ENCODE measurements at regions not wholly inside any gene's neighbourhood (a gene's known extent, or its start where the extent isn't known, plus 50 kb on each side); places are given as distances from the start of the nearest gene placed in this dataset.
A peak's percentile ranks its signal among the peaks of the same experiment; 100 is the strongest.

DNA sequence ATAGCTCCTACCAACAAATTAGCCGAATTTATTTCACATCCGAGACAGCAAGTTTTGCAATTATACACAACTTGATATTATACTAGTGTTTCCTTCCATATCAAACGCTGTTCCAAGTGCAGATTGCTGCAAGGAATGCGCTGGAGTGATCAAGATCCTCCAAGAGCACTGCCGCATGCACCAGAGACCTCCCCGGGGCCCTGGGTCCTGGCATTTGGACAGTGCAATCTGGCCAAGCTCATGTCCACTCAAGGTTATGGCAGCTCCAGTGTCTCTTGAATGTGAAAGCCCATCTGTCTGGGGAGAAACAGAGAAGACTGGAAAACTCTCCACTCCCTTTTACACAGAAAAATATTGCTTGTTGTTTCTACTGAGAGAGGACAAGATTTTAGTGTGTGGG is 111.9 kb downstream of the HSPH1 start:
- DNase-seq (ENCODE audit: extremely low read depth in 1 of 2, low read depth in 1 of 2) = no peak

DNA sequence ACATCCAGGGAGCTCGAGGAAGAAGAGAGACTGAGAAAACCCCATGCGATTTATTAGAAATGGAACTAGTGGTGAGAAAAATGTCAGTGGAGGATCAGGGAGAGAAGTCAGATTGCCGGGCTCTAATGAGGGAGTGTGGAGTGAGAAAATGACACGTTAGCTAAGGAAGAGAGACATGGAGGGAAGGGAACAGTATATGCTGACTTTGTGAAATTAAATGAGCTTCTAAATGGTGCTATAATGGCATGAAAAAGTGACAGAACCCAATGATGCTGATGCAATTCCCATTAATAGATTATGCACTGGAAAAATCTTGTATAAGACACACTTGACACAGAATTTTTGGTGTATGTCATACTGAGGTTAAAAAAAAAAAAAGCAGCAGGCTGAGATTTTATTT is 112.6 kb downstream of the HSPH1 start:
- DNase-seq (ENCODE audit: extremely low read depth in 1 of 2, low read depth in 1 of 2) = no peak

DNA sequence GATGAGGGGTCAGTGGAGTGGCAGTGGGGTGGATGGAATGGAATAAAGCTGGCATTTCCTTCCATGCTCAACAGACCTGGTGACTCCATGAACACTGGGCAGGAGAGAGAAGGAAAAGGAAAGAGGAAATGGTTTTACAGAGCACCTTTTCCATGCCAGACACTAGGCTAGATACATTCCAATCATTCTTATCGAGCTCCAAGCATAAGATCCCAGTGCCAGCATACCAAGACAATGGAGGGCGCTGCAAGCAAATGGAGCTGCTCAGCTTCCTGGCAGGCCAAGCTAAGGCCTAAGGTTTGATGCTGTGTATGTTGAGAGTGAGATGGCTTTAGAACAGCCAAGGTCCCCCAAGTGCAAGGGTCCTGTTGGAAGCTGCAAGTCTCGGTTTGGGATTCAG is 113.2 kb downstream of the HSPH1 start:
- no peak for DNase-seq (ENCODE audit: extremely low read depth in 1 of 2, low read depth in 1 of 2)

DNA sequence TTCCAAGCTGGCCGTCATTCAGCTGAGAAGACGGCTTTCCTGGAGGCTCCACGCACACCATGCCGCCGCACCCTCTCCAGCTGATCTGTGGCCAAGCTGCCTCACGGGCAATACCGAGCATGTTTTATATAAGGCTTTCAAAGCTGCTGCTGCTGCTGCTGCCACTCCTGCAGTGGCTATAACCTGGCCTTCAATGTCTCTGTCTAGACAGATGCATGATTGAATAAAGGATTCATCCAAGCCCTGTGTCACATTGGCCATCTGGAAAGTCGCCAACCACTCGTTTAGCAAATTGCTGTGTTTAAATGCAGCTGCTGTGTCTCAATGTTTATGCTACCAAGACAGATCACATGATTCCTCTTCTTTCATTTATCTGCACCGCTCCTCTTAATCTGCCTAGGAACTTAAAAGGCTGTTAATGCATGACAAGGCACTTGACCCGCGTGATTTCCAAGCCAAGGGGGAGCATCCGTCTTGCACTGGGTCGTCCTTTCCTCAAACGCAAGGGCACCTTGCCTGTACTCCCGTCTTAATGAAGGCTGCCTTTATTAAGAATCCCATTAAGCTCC is 114.3 kb downstream of the TEX26 start:
- DNase-seq (ENCODE audit: extremely low read depth in 1 of 2, low read depth in 1 of 2) = no peak

DNA sequence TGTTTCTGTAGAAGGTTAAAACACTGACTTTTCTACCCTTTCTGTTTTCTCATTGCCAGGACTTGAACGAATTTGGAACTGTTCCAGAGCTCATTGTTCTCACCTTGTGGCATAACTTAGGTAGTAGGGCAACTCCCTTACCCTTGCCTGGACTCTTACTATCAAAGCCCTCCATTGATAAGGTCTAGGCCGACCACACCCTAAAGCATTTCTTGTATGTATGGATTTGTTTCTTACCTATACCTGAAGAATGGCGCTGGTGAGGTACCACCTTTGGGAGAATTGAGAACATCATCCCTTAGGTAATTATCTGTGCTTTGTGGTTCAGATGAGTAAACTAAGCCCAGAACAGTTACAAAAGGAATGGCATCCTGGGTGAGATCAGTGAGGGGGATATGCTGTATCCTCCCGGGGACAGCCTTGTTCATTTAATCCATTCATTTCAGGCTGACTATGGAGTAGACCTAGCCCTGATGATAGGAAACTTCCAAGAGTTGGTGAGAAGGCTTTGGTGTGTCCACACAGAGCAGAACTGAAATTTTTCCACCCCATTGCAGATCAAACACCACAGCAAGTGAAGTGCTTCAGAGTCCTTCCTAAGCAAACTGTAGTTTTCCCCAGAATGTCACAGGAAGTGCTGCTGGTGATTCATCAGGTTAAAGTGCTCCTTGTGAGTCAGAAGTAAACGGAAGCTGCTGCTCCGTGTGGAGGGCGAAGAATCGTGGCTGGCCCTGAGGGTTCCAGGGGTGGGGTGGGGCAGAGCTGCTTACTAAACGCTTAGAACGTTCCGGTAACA is 113.0 kb downstream of the TEX26 start:
- peak; percentile 40 to 49 for DNase-seq (ENCODE audit: extremely low read depth in 1 of 2, low read depth in 1 of 2)

DNA sequence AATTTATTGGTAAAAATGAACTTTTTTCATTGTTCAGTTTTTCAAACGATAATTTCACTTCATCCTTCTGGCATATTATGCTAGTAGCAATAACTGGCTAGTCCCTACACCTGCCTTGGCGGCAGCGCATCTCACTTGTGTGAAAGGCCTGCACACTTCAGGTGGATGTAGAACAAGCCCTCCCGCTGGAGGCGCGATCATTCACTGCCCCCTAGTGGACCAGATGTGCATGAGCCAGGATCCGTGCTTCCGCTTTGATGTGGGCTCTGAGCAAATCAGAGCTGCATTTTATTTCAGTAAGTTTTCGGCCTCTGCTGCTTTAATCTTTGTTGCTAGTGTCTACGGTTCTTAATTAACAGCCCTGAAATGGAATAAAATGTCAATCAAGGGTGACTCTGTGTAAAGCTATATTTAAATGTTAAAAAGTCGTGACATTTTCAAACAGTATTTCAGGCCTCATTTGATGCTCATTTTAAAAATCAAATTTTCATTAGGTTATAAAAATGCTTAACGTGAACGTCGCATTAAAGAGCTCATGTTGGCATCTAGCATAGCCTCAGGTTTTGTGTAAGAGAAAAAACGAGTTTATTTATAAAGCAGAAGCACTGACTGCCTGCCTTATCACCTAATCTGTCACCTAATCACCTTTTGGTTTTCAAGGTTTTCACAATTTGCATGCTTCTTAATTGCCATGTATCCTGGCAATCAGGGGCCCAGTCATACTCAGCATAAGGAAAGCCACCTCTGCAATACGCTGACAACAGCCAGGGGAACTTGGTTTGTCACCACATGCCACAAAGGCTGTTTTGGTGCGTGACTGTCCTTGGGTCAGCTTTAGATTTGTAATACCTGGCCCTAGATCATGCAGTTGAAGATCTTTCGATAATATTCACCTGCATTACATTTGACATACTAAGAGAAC is 112.2 kb downstream of the TEX26 start:
- peak; percentile 36 to 66 for DNase-seq (ENCODE audit: extremely low read depth in 1 of 2, low read depth in 1 of 2)

DNA sequence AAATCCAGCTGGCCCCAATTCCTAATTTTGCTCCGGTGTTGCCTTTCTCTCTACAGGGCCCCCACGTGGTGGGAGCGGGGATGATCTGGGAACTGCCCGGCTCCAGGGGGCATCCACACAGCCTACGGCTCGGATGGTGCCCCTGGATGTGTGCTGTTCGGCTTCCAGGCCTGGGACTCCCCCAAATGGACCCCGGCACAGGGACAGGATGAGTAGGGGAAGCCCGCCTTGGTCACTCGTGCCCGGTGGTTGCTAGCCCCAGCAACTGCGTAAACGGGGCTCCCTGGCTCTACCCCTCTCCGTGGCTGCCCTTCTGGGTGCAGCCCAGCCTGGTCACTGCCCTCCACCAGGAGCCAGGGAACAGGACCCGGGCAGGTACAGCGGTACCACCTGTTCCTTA is 111.5 kb downstream of the TEX26 start:
- DNase-seq (ENCODE audit: extremely low read depth in 1 of 2, low read depth in 1 of 2) = no peak

DNA sequence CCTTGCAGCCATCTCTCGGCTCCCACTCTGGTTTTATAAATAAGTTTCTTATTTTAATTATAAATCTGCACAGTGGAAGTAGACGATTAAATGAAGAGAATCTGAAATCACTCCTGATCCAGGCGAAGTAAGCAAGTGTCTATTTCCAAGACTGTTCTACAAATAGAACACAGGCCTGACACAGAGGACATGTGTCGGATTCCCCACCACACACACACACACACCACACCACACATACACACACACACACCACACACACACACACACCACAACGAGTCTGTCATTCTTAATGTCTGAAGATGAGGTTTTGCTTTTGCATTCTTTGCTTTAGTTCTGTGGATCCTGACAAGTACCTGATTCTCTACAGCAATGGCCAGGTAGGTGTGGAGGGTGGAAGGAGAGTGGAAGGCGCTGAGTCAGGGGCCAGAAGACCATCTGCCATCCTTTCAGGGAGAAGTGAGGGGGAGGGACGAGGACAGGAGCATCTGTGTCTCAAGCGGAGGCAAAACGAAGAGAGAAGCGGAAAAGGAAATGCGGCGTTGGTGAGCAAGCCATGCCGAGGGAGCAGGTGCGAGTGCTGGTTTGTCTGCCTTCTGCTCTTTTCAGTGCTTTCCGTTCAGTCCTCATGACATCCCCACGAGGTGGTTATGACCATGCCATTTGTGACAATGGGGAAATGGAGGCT is 110.2 kb downstream of the TEX26 start:
- no peak for DNase-seq (ENCODE audit: extremely low read depth in 1 of 2, low read depth in 1 of 2)

DNA sequence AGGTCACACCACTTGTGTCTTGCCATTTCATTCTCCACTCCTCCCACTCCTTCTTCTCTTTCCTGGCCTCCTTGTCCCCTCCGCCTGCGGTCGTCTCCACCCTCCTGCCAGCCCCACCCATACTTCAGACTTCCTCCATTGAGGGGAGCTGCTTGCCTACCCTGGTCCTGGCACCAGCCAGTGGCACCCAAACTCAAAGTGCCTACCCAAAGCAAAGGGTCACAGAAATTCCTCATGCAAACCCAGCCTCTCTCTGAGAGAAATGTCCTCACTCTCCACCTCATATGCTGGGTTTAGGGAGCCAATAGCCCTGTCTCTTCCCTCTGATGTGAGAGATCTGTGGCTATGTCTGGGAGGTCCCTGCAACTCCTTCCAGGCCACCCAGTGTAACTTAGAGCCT is 109.6 kb downstream of the TEX26 start:
- DNase-seq (ENCODE audit: extremely low read depth in 1 of 2, low read depth in 1 of 2) = no peak

DNA sequence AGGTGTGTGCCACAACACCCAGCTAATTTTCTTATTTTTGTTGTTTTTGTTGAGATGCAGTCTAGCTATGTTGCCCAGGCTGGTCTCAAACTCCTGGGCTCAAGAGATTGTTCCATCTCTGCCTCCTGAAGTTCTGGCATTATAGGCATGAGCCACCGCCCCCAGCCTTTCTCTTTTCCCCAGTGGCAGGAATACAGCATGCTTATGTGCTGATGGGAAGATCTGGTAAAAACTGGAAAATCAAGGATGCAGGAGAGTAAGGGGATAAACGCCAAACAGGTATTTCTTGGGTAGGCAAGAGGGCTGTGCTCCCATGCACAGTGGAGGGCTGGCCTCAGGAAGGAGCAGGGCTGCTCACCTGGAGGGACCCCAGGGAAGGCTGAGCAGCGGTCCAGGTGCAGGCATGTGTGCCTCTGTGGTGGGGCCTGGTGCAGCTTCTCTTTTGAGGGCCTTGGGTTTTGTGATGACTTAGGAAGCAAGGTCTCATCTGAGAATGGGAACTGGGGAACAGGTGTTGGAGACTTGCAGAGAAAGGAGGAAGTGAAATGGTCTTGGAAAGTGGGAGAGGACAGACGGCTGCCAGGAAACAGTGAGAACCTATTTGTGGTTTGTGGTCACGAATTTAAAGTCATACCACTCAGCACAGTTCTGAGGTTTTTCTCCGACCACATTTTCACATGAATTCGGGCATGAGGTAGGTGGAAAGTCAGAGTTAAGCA is 106.5 kb downstream of the TEX26 start:
- DNase-seq (ENCODE audit: extremely low read depth in 1 of 2, low read depth in 1 of 2) = no peak

DNA sequence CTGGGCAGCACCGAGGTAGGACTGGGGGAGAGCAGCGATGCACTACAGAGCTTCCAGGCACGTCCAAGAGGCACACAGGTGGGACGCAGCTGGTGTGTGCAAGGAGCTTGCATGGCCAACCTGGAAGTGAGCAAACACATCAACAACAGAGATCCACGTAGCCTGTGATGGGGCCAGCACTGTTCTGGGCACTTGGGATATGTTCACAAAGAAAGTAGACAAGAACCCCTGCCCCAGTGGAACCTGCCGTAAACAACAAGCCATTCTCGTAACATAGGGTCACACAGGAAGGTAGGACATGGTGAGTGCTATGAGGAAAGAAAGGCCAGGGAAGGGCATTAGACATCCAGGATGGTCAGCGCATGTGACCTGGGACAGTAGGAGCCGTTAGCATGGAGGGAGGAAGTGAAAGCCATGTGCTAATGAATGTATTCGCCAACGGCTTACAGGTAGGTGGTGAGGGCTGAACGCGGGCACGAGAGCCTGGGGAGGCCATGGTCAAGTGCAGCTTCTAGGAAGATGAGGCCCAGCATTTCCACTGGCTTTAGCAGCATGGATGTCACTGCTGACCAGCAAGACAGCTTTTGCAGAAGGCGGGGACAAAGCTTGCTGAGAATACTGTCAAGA is 105.5 kb downstream of the TEX26 start:
- DNase-seq (ENCODE audit: extremely low read depth in 1 of 2, low read depth in 1 of 2) = no peak

DNA sequence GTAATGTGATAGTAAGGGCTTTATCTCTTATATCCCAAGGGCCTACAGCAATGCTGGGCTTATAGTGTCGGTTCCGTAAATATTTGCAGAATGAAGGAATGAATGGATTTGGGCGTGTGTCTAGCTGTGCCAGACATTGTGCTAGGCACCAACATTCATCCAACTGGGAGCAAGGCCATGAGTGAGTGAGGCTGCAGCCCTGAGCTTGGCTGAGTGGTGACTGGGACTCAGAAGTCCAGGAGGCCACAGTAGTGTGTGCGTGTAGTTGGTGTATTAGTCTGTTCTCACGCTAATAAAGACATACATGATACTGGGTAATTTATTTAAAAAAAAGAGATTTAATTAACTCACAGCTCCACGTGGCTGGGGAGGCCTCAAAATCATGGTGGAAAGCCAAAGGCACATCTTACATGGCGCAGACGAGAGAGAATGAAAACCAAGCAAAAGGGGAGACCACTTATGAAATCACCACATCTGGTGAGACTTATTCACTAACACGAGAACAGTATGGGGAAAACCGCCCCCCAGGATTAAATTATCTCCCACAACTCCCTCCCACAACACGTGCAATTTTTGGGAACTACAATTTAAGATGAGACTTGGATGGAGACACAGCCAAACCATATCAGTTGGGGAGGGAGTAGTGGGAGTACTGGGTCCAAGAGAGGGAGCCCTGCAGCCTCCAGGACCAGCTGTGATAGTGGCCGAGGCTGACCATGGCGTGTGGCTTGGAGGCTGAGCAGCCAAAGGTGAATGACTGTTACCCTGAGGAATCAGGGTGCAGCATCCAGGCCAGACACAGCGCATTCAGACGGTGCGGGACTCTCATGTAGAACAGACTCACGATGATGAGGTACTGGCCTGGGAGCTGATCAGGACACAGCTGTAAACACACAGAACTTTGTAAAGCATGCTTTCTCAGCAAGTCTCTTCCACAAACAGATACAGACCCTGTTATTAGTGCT is 104.6 kb downstream of the TEX26 start:
- DNase-seq (ENCODE audit: extremely low read depth in 1 of 2, low read depth in 1 of 2) = no peak

DNA sequence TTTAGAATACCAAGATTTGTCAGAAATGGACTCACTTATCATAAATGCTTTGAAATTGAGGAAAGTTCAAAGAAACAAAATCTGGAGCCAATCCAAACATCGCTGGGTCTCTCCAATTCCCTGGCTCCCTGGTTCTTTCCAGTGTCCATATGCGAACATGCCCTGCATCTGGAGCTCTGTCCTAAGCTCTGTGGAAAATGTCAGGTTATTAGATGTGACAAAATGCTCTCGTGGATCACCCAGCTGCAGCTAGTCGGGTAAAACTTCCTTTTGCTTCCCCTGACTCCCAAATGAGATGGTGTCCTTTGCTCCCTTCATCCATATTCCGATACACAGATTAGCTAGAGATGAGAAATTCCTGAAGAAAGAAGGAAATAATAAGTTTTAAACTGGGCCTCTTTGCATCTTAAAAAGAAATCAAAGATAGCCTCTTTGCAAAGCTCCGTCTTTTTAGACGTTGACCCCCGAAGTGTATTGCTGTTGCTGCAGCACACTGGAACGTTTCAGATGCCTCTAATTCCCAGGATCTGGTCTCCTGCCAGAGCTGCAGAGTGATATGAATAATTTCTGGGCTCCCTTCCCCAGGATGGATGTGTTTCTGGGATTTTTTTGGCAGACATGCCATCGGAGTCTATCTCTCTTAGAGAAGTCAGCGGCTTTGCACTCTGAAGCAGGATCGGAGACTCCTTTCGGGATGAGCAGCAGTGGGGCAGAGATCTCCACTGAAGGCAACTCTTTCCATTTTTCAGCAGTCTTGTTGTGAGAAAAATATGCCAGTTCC is 102.9 kb downstream of the TEX26 start:
- no peak for DNase-seq (ENCODE audit: extremely low read depth in 1 of 2, low read depth in 1 of 2)

DNA sequence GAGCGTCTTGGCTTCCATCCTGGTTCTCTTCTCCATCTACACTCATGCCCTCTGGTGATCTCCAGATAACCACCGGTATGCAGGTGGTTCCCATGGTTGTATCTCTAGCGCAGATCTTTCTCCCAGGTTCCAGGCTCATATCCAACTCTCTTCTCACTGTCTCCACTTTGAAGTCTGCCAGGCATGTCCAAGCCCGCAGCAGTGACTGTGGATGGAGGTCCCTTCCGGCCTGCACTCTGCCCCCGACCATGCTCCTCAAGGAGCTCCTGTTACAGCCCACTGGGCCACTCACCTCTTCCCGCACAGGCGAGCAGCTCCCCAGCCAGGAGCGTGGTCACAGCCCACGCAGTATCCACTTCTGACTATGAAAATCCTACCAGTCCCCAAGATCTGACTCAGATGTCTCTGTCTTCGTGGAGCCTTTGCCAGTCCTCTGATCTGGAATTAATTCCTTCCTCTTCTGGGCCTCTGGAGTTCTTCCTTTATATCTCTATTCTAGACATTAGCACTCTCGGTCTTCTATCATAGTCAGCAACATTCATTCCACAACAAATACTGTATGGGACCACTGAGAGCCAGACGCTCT is 100.2 kb downstream of the TEX26 start:
- DNase-seq (ENCODE audit: extremely low read depth in 1 of 2, low read depth in 1 of 2) = no peak

DNA sequence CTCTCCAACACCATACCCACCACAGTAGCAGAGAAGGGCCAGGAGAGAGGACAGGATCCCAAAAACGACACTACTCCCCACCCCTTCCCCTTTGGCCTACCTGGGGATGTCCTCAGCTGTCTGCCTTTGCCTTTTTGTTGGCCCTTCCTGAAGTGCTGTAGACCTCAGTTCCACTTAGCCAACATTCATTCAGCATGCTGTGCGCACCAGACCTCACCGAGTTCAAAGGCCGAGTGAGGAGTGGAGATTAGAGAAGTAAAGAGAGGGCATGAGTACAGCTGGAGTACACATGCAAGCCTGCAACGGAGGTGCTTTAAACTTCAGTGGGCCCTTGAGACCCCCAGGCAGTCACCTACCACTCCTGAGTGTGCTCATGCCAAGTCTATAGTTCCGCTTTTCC is 99.0 kb downstream of the TEX26 start:
- DNase-seq (ENCODE audit: extremely low read depth in 1 of 2, low read depth in 1 of 2) = no peak

DNA sequence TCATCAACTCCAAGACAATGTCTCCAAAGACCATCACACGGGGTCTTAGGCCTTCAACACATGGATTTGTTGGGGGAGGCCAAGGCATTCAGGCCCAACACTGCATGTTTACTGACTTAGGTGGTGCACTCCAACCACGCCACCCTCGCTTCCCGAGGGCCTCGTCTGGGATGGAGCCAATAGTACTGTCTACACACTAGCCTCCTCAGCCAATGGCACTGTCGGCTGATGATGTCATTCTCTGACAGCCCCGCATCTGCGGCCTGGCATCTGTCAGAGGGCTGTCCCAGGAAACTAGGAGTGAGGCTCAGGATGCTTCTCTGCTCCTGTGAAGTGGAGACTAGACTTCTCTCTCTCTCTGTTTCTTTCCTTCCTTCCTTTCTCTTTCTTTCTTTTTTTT is 96.6 kb downstream of the TEX26 start:
- no peak for DNase-seq (ENCODE audit: extremely low read depth in 1 of 2, low read depth in 1 of 2)

DNA sequence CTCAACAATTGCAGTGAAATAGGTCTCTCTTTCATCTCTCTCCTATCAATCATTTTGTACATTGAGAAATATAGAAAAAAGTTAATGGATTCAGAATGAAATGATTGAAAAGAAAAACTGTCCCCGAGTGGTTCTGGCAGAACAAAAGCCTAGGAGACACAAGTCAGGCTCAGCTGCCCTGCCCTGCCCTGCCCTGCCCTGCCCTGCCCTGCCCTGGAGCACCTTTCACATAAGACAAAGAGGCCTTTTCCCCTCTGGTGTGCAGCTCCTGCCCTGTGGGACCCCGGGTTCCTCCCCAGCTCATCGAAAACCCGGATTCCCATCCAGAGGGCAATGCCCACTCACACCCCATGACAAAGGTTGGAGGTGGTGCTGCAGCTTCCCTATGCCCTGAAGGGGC is 94.7 kb downstream of the TEX26 start:
- no peak for DNase-seq (ENCODE audit: extremely low read depth in 1 of 2, low read depth in 1 of 2)
